Keratinocyte (primary cell): ENCODE measurements at regions not wholly inside any gene's neighbourhood (a gene's known extent, or its start where the extent isn't known, plus 50 kb on each side); places are given as distances from the start of the nearest gene placed in this dataset.

Source experiments
- DNase-seq: peaks from one replicate; pipeline ENCODE4 v3.0.0-alpha.2; 2011; ENCODE audit warnings: low read depth, missing footprints, low spot score
- FAIRE-seq: peaks from 2 replicates; lab custom pipeline; 2011; peaks lifted over from hg19 to GRCh38; lab: Jason Lieb, UNC
- H2AFZ ChIP-seq: 2 replicates; pipeline ENCODE4 v1.6.0; 2012; ENCODE audit warnings: low read length, control low read depth, inconsistent platforms; ENCODE audit not compliant: control insufficient read depth
- H3K27ac ChIP-seq: 2 replicates; pipeline ENCODE4 v1.5.1; 2011; ENCODE audit warnings: low read length; ENCODE audit not compliant: control insufficient read depth, insufficient read depth
- H3K27me3 ChIP-seq: 3 replicates; pipeline ENCODE4 v1.6.0; 2011; ENCODE audit warnings: low read length; ENCODE audit not compliant: control insufficient read depth, insufficient read depth; ENCODE audit errors: extremely low read depth
- H3K36me3 ChIP-seq, 2 experiments: 2 replicates in 1 of 2; 3 replicates in 1 of 2; pipeline ENCODE4 v1.5.1; 2011; ENCODE audit warnings: low read length in 2 of 2, mild to moderate bottlenecking in 1 of 2; ENCODE audit not compliant: control insufficient read depth in 2 of 2, insufficient read depth in 2 of 2; ENCODE audit errors: extremely low read depth in 1 of 2
- H3K4me1 ChIP-seq: 3 replicates; pipeline ENCODE4 v1.5.1; 2011; ENCODE audit warnings: low read length; ENCODE audit not compliant: control insufficient read depth, insufficient read depth; ENCODE audit errors: extremely low read depth
- H3K4me2 ChIP-seq: 3 replicates; pipeline ENCODE4 v1.6.0; 2011; ENCODE audit warnings: low read depth, low read length; ENCODE audit not compliant: control insufficient read depth, insufficient read depth; ENCODE audit errors: extremely low read depth
- H3K4me3 ChIP-seq, 3 experiments: fragments of 200-600 bp in 1 of 3; sonication (generic) in 1 of 3; 2 replicates in 2 of 3; 3 replicates in 1 of 3; pipeline ENCODE4 v1.5.1; 2011 to 2016; ENCODE audit warnings: low read length in 3 of 3, mild to moderate bottlenecking in 3 of 3, control low read depth in 2 of 3, inconsistent platforms in 1 of 3, low read depth in 1 of 3, mixed read lengths in 1 of 3, mixed run types in 1 of 3, moderate library complexity in 1 of 3; ENCODE audit not compliant: control insufficient read depth in 2 of 3, insufficient read depth in 2 of 3; ENCODE audit errors: extremely low read depth in 1 of 3
- H3K79me2 ChIP-seq: 2 replicates; pipeline ENCODE4 v1.6.0; 2012; ENCODE audit warnings: low read length; ENCODE audit not compliant: control insufficient read depth, insufficient read depth
- H3K9ac ChIP-seq: 3 replicates; pipeline ENCODE4 v1.6.0; 2011; ENCODE audit warnings: low read length; ENCODE audit not compliant: control insufficient read depth, insufficient read depth; ENCODE audit errors: extremely low read depth
- H3K9me1 ChIP-seq: 3 replicates; pipeline ENCODE4 v1.6.0; 2011; ENCODE audit warnings: low read length; ENCODE audit not compliant: control insufficient read depth, insufficient read depth; ENCODE audit errors: extremely low read depth
- H3K9me3 ChIP-seq: 2 replicates; pipeline ENCODE4 v1.5.1; 2012; ENCODE audit warnings: low read depth, low read length; ENCODE audit not compliant: control insufficient read depth
- H4K20me1 ChIP-seq: 3 replicates; pipeline ENCODE4 v1.6.0; 2011; ENCODE audit warnings: low read length; ENCODE audit not compliant: control insufficient read depth, insufficient read depth; ENCODE audit errors: extremely low read depth
- CTCF ChIP-seq, 3 experiments: IDR thresholded peaks in 1 of 3; conservative IDR thresholded peaks in 1 of 3; optimal IDR thresholded peaks in 1 of 3; 2 replicates in 2 of 3; 3 replicates in 1 of 3; pipeline versions ENCODE3 to v1.5.1; 2011; ENCODE audit warnings: low read length in 3 of 3, mild to moderate bottlenecking in 3 of 3, moderate library complexity in 2 of 3, control low read depth in 1 of 3, inconsistent platforms in 1 of 3; ENCODE audit not compliant: insufficient read depth in 2 of 3; ENCODE audit errors: extremely low read depth in 1 of 3
- EZH2 ChIP-seq: IDR thresholded peaks from one replicate; pipeline ENCODE4 v1.6.1; 2012; ENCODE audit warnings: inconsistent platforms, mild to moderate bottlenecking, low read length, moderate library complexity
- dilution Hi-C: fragments of 300-500 bp; cut with MboI; formaldehyde crosslinking; loops from one replicate; pipeline ENCODE4 v1.7.0; 2020; ENCODE audit warnings: low sequenced_read_pairs; ENCODE audit not compliant: extremely low pct_ligation_motif_present

- Histone ChIP-seq H4K20me1 (no peaks in the 10 kb centered on the region), H3K79me2 (no peaks in the 10 kb centered on the region), H3K4me2 (no peak overlapping the region), H3K4me3 (no peak overlapping the region), H3K27me3 (no peaks in the 10 kb centered on the region), H3K9me3 (no peaks in the 10 kb centered on the region), H3K4me1 (no peaks in the 10 kb centered on the region), H3K27ac (no peak overlapping the region), H3K9me1 (no peaks in the 10 kb centered on the region), H3K9ac (no peak overlapping the region), H2AFZ (no peak overlapping the region), H3K36me3 (no peaks in the 10 kb centered on the region)
- DNase-seq, result no peak
- FAIRE-seq, result no peak
- TF ChIP-seq CTCF (optimal IDR thresholded peaks at IDR 0.05 in 1 of 3, IDR thresholded peaks at IDR 0.05 in 1 of 3, conservative IDR thresholded peaks at IDR 0.05 in 1 of 3; ENCODE audit: extremely low read depth in 1 of 3, insufficient read depth in 2 of 3, low read length in 3 of 3), result no peak
- TF ChIP-seq EZH2, result no peak
- dilution Hi-C loops, result no loop called here
Measured at GRCh38 chrX:40385682-40386081, 195.1 kb upstream of the ATP6AP2 start.

- Histone ChIP-seq H3K4me1 (no peaks in the 10 kb centered on the region), H3K9me3 (no peaks in the 10 kb centered on the region), H3K79me2 (no peaks in the 10 kb centered on the region), H3K36me3 (no peaks in the 10 kb centered on the region), H3K4me3 (no peak overlapping the region), H3K4me2 (no peak overlapping the region), H4K20me1 (no peaks in the 10 kb centered on the region), H2AFZ (no peak overlapping the region), H3K9me1 (no peaks in the 10 kb centered on the region), H3K27ac (no peak overlapping the region), H3K27me3 (no peaks in the 10 kb centered on the region), H3K9ac (no peak overlapping the region)
- TF ChIP-seq CTCF (optimal IDR thresholded peaks at IDR 0.05 in 1 of 3, IDR thresholded peaks at IDR 0.05 in 1 of 3, conservative IDR thresholded peaks at IDR 0.05 in 1 of 3; ENCODE audit: extremely low read depth in 1 of 3, insufficient read depth in 2 of 3, low read length in 3 of 3), result no peak
- no peak for TF ChIP-seq EZH2
- dilution Hi-C loops, result no loop called here
- DNase-seq, result no peak
- FAIRE-seq, result no peak
Measured at GRCh38 chrX:40385256-40385655, 195.5 kb upstream of the ATP6AP2 start.
